HepG2 (cell line): ENCODE measurements at regions not wholly inside any gene's neighbourhood (a gene's known extent, or its start where the extent isn't known, plus 50 kb on each side); places are given as distances from the start of the nearest gene placed in this dataset.

ENCODE experiments used
- ATAC-seq: fragments of 200-7000 bp; cut with Tn5 transposase; 3 replicates; pipeline ENCODE4 v1.9.1; 2020; ENCODE audit warnings: mild to moderate bottlenecking, moderate library complexity
- BruUV-seq: library from RNA; stranded (reverse); fragments of 400-500 nt; replicated peaks from 2 replicates; lab custom pipeline; 2021; lab: Mats Ljungman, UMichigan
- CTCF ChIA-PET: fragments of 300-600 bp; formaldehyde crosslinking; extraction: SDS; loops from one replicate; lab custom pipeline; 2021; ENCODE audit warnings: low total read pairs, inconsistent platforms, low intra/inter-chr PET ratio; lab: Yijun Ruan, JAX
- POLR2A ChIA-PET: fragments of 350-600 bp; sonication (Branson Sonifier 250); formaldehyde crosslinking; loops from one replicate; lab custom pipeline; 2020; ENCODE audit warnings: antibody characterized with exemption, inconsistent platforms; lab: Yijun Ruan, JAX
- DNase-seq: peaks from one replicate; pipeline ENCODE4 v3.0.0-alpha.2; 2015; ENCODE audit warnings: low spot score
- FAIRE-seq: peaks from 3 replicates; lab custom pipeline; 2011; peaks lifted over from hg19 to GRCh38; lab: Jason Lieb, UNC
- H2AFZ ChIP-seq: one replicate; pipeline ENCODE4 v1.6.1; 2011; ENCODE audit warnings: low read length, inconsistent platforms
- H3K27ac ChIP-seq: fragments of 300-600 bp; 3 replicates; pipeline ENCODE4 v1.8.0; 2011; ENCODE audit warnings: mixed run types, mild to moderate bottlenecking, mixed read lengths, low read length, inconsistent platforms; ENCODE audit not compliant: insufficient read depth; ENCODE audit errors: extremely low read length
- H3K27me3 ChIP-seq, 2 experiments: fragments of 200-600 bp in 1 of 2; 2 replicates in 1 of 2; 3 replicates in 1 of 2; pipeline versions ENCODE4 v1.6.0 to v1.8.0; 2011; ENCODE audit warnings: low read length in 2 of 2, mild to moderate bottlenecking in 2 of 2, moderate library complexity in 2 of 2, inconsistent platforms in 1 of 2; ENCODE audit not compliant: insufficient read depth in 2 of 2, control insufficient read depth in 1 of 2
- H3K36me3 ChIP-seq, 2 experiments: fragments of 200-600 bp in 1 of 2; replicated peaks in 1 of 2; 2 replicates in 1 of 2; 3 replicates in 1 of 2; pipeline versions ENCODE4 v1.5.1 to v1.8.0; 2011; ENCODE audit warnings: low read length in 2 of 2, inconsistent platforms in 1 of 2; ENCODE audit not compliant: insufficient read depth in 2 of 2, control insufficient read depth in 1 of 2
- H3K4me1 ChIP-seq: 2 replicates; pipeline ENCODE4 v1.5.1; 2012; ENCODE audit warnings: low read length, inconsistent platforms; ENCODE audit not compliant: insufficient read depth
- H3K4me2 ChIP-seq: 2 replicates; pipeline ENCODE4 v1.6.0; 2011; ENCODE audit warnings: low read depth, low read length, inconsistent platforms
- H3K4me3 ChIP-seq, 3 experiments: fragments of 200-600 bp in 1 of 3; sonication (generic), shearing (Covaris generic) in 1 of 3; replicated peaks in 1 of 3; 2 replicates each; pipeline ENCODE4 v1.5.1; 2011 to 2016; ENCODE audit warnings: low read length in 3 of 3, inconsistent platforms in 2 of 3, low read depth in 2 of 3, mild to moderate bottlenecking in 2 of 3, control low read depth in 1 of 3, mixed read lengths in 1 of 3; ENCODE audit not compliant: insufficient read depth in 1 of 3
- H3K79me2 ChIP-seq: one replicate; pipeline ENCODE4 v1.6.1; 2011; ENCODE audit warnings: low read length, inconsistent platforms; ENCODE audit not compliant: insufficient read depth
- H3K9ac ChIP-seq: 2 replicates; pipeline ENCODE4 v1.6.0; 2011; ENCODE audit warnings: mild to moderate bottlenecking, low read depth, low read length, inconsistent platforms; ENCODE audit not compliant: insufficient read depth
- H3K9me3 ChIP-seq: 2 replicates; pipeline ENCODE4 v1.5.1; 2012; ENCODE audit warnings: mild to moderate bottlenecking, low read length
- H4K20me1 ChIP-seq: 2 replicates; pipeline ENCODE4 v1.6.0; 2011; ENCODE audit warnings: inconsistent platforms, mild to moderate bottlenecking, low read length, moderate library complexity; ENCODE audit not compliant: insufficient read depth
- BORCS8-MEF2B ChIP-seq: sonication (generic); formaldehyde crosslinking; IDR thresholded peaks from 2 replicates; pipeline ENCODE4 v1.8.0; 2022; ENCODE audit warnings: mild to moderate bottlenecking, missing genetic modification reagents
- HDAC2 ChIP-seq: sonication (generic); formaldehyde crosslinking; IDR thresholded peaks from 2 replicates; pipeline ENCODE4 v1.4.0; 2020; ENCODE audit warnings: missing genetic modification reagents
- HOXA3 ChIP-seq: sonication (generic); formaldehyde crosslinking; IDR thresholded peaks from 2 replicates; pipeline ENCODE4 v1.5.0; 2020; ENCODE audit warnings: missing genetic modification reagents
- MBNL3 ChIP-seq: fragments of 250-450 bp; sonication (Bioruptor Pico); conservative IDR thresholded peaks from 2 replicates; pipeline ENCODE4 v1.8.0; 2022; ENCODE audit warnings: mild to moderate bottlenecking, inconsistent platforms
- NR2F1 ChIP-seq, 2 experiments: fragments of 450-650 bp in 1 of 2; formaldehyde crosslinking in 1 of 2; IDR thresholded peaks; 2 replicates each; pipeline versions ENCODE4 v1.5.0 to v1.6.1; 2016 to 2020; ENCODE audit warnings: mild to moderate bottlenecking in 1 of 2, missing compliant biosample characterization in 1 of 2, missing genetic modification reagents in 1 of 2, moderate library complexity in 1 of 2
- PLRG1 ChIP-seq: fragments of 450-650 bp; conservative IDR thresholded peaks from 2 replicates; pipeline ENCODE4 v1.6.1; 2016
- SNRNP70 ChIP-seq: fragments of 200-400 bp; formaldehyde crosslinking; IDR thresholded peaks from 2 replicates; pipeline ENCODE4 v1.6.1; 2017; ENCODE audit warnings: mild to moderate bottlenecking, low read depth, low read length, moderate library complexity
- ZFP36L1 ChIP-seq: sonication (generic); formaldehyde crosslinking; IDR thresholded peaks from 2 replicates; pipeline ENCODE4 v1.8.0; 2022; ENCODE audit warnings: mild to moderate bottlenecking, missing genetic modification reagents, moderate library complexity
- ZFYVE20 ChIP-seq: sonication (generic); formaldehyde crosslinking; IDR thresholded peaks from 2 replicates; pipeline ENCODE4 v1.8.0; 2023; ENCODE audit warnings: low read depth, mild to moderate bottlenecking, moderate library complexity, missing genetic modification reagents, borderline replicate concordance
- WGBS: methylation state at CpG from one replicate; pipeline ENCODE4 v1.1.6; 2017; ENCODE audit warnings: low lambda C conversion rate; 5-methylcytosine and 5-hydroxymethylcytosine counted together
- in situ Hi-C: cut with HindIII; loops from 2 replicates; pipeline ENCODE4 v1.10.0; 2017; ENCODE audit warnings: low pct_unique_long_range_greater_than_20kb; ENCODE audit not compliant: extremely low pct_ligation_motif_present
- intact Hi-C: fragments of 100-400 bp; cut with micrococcal nuclease; formaldehyde crosslinking; loops from one replicate; pipeline ENCODE4 v1.10.0; 2022; ENCODE audit not compliant: unreplicated experiment
- TF ChIP-seq, protein P1 (sequence below): IDR thresholded peaks from 2 replicates; pipeline ENCODE4 v1.6.1; 2018; ENCODE audit warnings: missing genetic modification reagents, mild to moderate bottlenecking, missing compliant biosample characterization
- TF ChIP-seq, protein P2 (sequence below): sonication (generic); formaldehyde crosslinking; IDR thresholded peaks from 2 replicates; pipeline ENCODE4 v1.4.0; 2020; ENCODE audit warnings: missing genetic modification reagents
- TF ChIP-seq, protein P3 (sequence below): sonication (generic); formaldehyde crosslinking; conservative IDR thresholded peaks from 2 replicates; pipeline ENCODE4 v1.4.0; 2020; ENCODE audit warnings: missing genetic modification reagents

GRCh38 chr2:161488879-161489278, 72.8 kb downstream of the TBR1 start:
- TF ChIP-seq, protein P1, sequence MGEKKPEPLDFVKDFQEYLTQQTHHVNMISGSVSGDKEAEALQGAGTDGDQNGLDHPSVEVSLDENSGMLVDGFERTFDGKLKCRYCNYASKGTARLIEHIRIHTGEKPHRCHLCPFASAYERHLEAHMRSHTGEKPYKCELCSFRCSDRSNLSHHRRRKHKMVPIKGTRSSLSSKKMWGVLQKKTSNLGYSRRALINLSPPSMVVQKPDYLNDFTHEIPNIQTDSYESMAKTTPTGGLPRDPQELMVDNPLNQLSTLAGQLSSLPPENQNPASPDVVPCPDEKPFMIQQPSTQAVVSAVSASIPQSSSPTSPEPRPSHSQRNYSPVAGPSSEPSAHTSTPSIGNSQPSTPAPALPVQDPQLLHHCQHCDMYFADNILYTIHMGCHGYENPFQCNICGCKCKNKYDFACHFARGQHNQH = no peak
- TF ChIP-seq SNRNP70 (no peak), NR2F1 (CRISPR knock-in tag; IDR thresholded peaks at IDR 0.05) (no peak), HDAC2 (CRISPR knock-in tag) (no peak), HOXA3 (CRISPR knock-in tag) (no peak), PLRG1 (no peak), MBNL3 (CRISPR knock-in tag) (no peak), BORCS8-MEF2B (CRISPR knock-in tag) (no peak), ZFYVE20 (CRISPR knock-in tag) (no peak), ZFP36L1 (CRISPR knock-in tag) (no peak)
- TF ChIP-seq, protein P2, sequence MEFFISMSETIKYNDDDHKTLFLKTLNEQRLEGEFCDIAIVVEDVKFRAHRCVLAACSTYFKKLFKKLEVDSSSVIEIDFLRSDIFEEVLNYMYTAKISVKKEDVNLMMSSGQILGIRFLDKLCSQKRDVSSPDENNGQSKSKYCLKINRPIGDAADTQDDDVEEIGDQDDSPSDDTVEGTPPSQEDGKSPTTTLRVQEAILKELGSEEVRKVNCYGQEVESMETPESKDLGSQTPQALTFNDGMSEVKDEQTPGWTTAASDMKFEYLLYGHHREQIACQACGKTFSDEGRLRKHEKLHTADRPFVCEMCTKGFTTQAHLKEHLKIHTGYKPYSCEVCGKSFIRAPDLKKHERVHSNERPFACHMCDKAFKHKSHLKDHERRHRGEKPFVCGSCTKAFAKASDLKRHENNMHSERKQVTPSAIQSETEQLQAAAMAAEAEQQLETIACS (CRISPR knock-in tag) = no peak
- TF ChIP-seq, protein P3, sequence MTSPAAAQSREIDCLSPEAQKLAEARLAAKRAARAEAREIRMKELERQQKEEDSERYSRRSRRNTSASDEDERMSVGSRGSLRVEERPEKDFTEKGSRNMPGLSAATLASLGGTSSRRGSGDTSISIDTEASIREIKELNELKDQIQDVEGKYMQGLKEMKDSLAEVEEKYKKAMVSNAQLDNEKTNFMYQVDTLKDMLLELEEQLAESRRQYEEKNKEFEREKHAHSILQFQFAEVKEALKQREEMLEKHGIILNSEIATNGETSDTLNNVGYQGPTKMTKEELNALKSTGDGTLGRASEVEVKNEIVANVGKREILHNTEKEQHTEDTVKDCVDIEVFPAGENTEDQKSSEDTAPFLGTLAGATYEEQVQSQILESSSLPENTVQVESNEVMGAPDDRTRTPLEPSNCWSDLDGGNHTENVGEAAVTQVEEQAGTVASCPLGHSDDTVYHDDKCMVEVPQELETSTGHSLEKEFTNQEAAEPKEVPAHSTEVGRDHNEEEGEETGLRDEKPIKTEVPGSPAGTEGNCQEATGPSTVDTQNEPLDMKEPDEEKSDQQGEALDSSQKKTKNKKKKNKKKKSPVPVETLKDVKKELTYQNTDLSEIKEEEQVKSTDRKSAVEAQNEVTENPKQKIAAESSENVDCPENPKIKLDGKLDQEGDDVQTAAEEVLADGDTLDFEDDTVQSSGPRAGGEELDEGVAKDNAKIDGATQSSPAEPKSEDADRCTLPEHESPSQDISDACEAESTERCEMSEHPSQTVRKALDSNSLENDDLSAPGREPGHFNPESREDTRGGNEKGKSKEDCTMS (CRISPR knock-in tag) = no peak
- no peak for FAIRE-seq
- no peak for ATAC-seq
- Histone ChIP-seq H3K27ac (no peak overlapping the region), H2AFZ (no peak overlapping the region), H3K27me3 (peaks cover 0 to 4% of the 10 kb centered on the region in 2 experiments; a peak in 1 of 5 replicates), H3K79me2 (no peaks in the 10 kb centered on the region), H3K4me1 (no peaks in the 10 kb centered on the region), H3K4me3 (no peak overlapping the region), H3K36me3 (no peaks in the 10 kb centered on the region), H3K9me3 (no peaks in the 10 kb centered on the region), H4K20me1 (no peaks in the 10 kb centered on the region), H3K9ac (no peak overlapping the region), H3K4me2 (no peak overlapping the region)
- no TSS peak for BruUV-seq
- POLR2A ChIA-PET = no interaction called here
- in situ Hi-C loops = no loop called here
- CTCF ChIA-PET = no interaction called here
- 0% methylated on average over 1 of the region's 1 CpG for WGBS
- no peak for DNase-seq
- intact Hi-C loops = no loop called here
